HepG2 (cell line): ENCODE measurements at regions not wholly inside any gene's neighbourhood (a gene's known extent, or its start where the extent isn't known, plus 50 kb on each side); places are given as distances from the start of the nearest gene placed in this dataset.

Source experiments
- ATAC-seq: fragments of 200-7000 bp; cut with Tn5 transposase; 3 replicates; pipeline ENCODE4 v1.9.1; 2020; ENCODE audit warnings: mild to moderate bottlenecking, moderate library complexity
- BruUV-seq: library from RNA; stranded (reverse); fragments of 400-500 nt; replicated peaks from 2 replicates; lab custom pipeline; 2021; lab: Mats Ljungman, UMichigan
- CTCF ChIA-PET: fragments of 300-600 bp; formaldehyde crosslinking; extraction: SDS; loops from one replicate; lab custom pipeline; 2021; ENCODE audit warnings: low total read pairs, inconsistent platforms, low intra/inter-chr PET ratio; lab: Yijun Ruan, JAX
- POLR2A ChIA-PET: fragments of 350-600 bp; sonication (Branson Sonifier 250); formaldehyde crosslinking; loops from one replicate; lab custom pipeline; 2020; ENCODE audit warnings: antibody characterized with exemption, inconsistent platforms; lab: Yijun Ruan, JAX
- DNase-seq: peaks from one replicate; pipeline ENCODE4 v3.0.0-alpha.2; 2015; ENCODE audit warnings: low spot score
- FAIRE-seq: peaks from 3 replicates; lab custom pipeline; 2011; peaks lifted over from hg19 to GRCh38; lab: Jason Lieb, UNC
- H2AFZ ChIP-seq: one replicate; pipeline ENCODE4 v1.6.1; 2011; ENCODE audit warnings: low read length, inconsistent platforms
- H3K27ac ChIP-seq: fragments of 300-600 bp; 3 replicates; pipeline ENCODE4 v1.8.0; 2011; ENCODE audit warnings: mixed run types, mild to moderate bottlenecking, mixed read lengths, low read length, inconsistent platforms; ENCODE audit not compliant: insufficient read depth; ENCODE audit errors: extremely low read length
- H3K27me3 ChIP-seq, 2 experiments: fragments of 200-600 bp in 1 of 2; 2 replicates in 1 of 2; 3 replicates in 1 of 2; pipeline versions ENCODE4 v1.6.0 to v1.8.0; 2011; ENCODE audit warnings: low read length in 2 of 2, mild to moderate bottlenecking in 2 of 2, moderate library complexity in 2 of 2, inconsistent platforms in 1 of 2; ENCODE audit not compliant: insufficient read depth in 2 of 2, control insufficient read depth in 1 of 2
- H3K36me3 ChIP-seq, 2 experiments: fragments of 200-600 bp in 1 of 2; replicated peaks in 1 of 2; 2 replicates in 1 of 2; 3 replicates in 1 of 2; pipeline versions ENCODE4 v1.5.1 to v1.8.0; 2011; ENCODE audit warnings: low read length in 2 of 2, inconsistent platforms in 1 of 2; ENCODE audit not compliant: insufficient read depth in 2 of 2, control insufficient read depth in 1 of 2
- H3K4me1 ChIP-seq: 2 replicates; pipeline ENCODE4 v1.5.1; 2012; ENCODE audit warnings: low read length, inconsistent platforms; ENCODE audit not compliant: insufficient read depth
- H3K4me2 ChIP-seq: 2 replicates; pipeline ENCODE4 v1.6.0; 2011; ENCODE audit warnings: low read depth, low read length, inconsistent platforms
- H3K4me3 ChIP-seq, 3 experiments: fragments of 200-600 bp in 1 of 3; sonication (generic), shearing (Covaris generic) in 1 of 3; replicated peaks in 1 of 3; 2 replicates each; pipeline ENCODE4 v1.5.1; 2011 to 2016; ENCODE audit warnings: low read length in 3 of 3, inconsistent platforms in 2 of 3, low read depth in 2 of 3, mild to moderate bottlenecking in 2 of 3, control low read depth in 1 of 3, mixed read lengths in 1 of 3; ENCODE audit not compliant: insufficient read depth in 1 of 3
- H3K79me2 ChIP-seq: one replicate; pipeline ENCODE4 v1.6.1; 2011; ENCODE audit warnings: low read length, inconsistent platforms; ENCODE audit not compliant: insufficient read depth
- H3K9ac ChIP-seq: 2 replicates; pipeline ENCODE4 v1.6.0; 2011; ENCODE audit warnings: mild to moderate bottlenecking, low read depth, low read length, inconsistent platforms; ENCODE audit not compliant: insufficient read depth
- H3K9me3 ChIP-seq: 2 replicates; pipeline ENCODE4 v1.5.1; 2012; ENCODE audit warnings: mild to moderate bottlenecking, low read length
- H4K20me1 ChIP-seq: 2 replicates; pipeline ENCODE4 v1.6.0; 2011; ENCODE audit warnings: inconsistent platforms, mild to moderate bottlenecking, low read length, moderate library complexity; ENCODE audit not compliant: insufficient read depth
- ELF1 ChIP-seq: sonication (generic); formaldehyde crosslinking; IDR thresholded peaks from 2 replicates; pipeline ENCODE4 v1.4.0; 2020; ENCODE audit warnings: missing genetic modification reagents
- IRX3 ChIP-seq: sonication (generic); formaldehyde crosslinking; IDR thresholded peaks from 2 replicates; pipeline ENCODE4 v1.8.1; 2023; ENCODE audit warnings: mild to moderate bottlenecking, low read depth, missing genetic modification reagents, borderline replicate concordance
- MAF1 ChIP-seq: sonication (generic); formaldehyde crosslinking; IDR thresholded peaks from 2 replicates; pipeline ENCODE4 v1.5.0; 2020; ENCODE audit warnings: missing genetic modification reagents, borderline replicate concordance
- MED8 ChIP-seq: sonication (generic); formaldehyde crosslinking; IDR thresholded peaks from 2 replicates; pipeline ENCODE4 v1.8.1; 2023; ENCODE audit warnings: mild to moderate bottlenecking, missing genetic modification reagents; ENCODE audit not compliant: insufficient replicate concordance
- MLXIP ChIP-seq: sonication (generic); formaldehyde crosslinking; IDR thresholded peaks from 2 replicates; pipeline ENCODE4 v1.9.0; 2021; ENCODE audit warnings: missing genetic modification reagents, borderline replicate concordance
- REXO4 ChIP-seq: sonication (generic); formaldehyde crosslinking; IDR thresholded peaks from 2 replicates; pipeline ENCODE4 v1.8.0; 2022; ENCODE audit warnings: missing genetic modification reagents, mild to moderate bottlenecking, borderline replicate concordance
- TBX3 ChIP-seq: fragments of 450-650 bp; IDR thresholded peaks from 2 replicates; pipeline ENCODE4 v1.6.1; 2017; ENCODE audit warnings: antibody characterized with exemption, mild to moderate bottlenecking, inconsistent platforms, borderline replicate concordance
- ZBTB21 ChIP-seq: sonication (generic); formaldehyde crosslinking; IDR thresholded peaks from 2 replicates; pipeline ENCODE4 v1.4.0; 2020; ENCODE audit warnings: missing genetic modification reagents
- ZFAT ChIP-seq: sonication (generic); formaldehyde crosslinking; conservative IDR thresholded peaks from 2 replicates; pipeline ENCODE4 v1.8.1; 2023; ENCODE audit warnings: missing genetic modification reagents, inconsistent platforms
- ZFP37 ChIP-seq: sonication (generic); formaldehyde crosslinking; IDR thresholded peaks from 2 replicates; pipeline ENCODE4 v1.4.0; 2020; ENCODE audit warnings: missing genetic modification reagents, borderline replicate concordance
- ZNF333 ChIP-seq: sonication (generic); formaldehyde crosslinking; IDR thresholded peaks from 2 replicates; pipeline ENCODE4 v1.4.0; 2020; ENCODE audit warnings: mild to moderate bottlenecking, missing genetic modification reagents, borderline replicate concordance
- ZNF780A ChIP-seq: sonication (generic); formaldehyde crosslinking; IDR thresholded peaks from 2 replicates; pipeline ENCODE4 v1.8.0; 2022; ENCODE audit warnings: mild to moderate bottlenecking, missing genetic modification reagents, moderate library complexity
- ZNF788 ChIP-seq: sonication (generic); formaldehyde crosslinking; IDR thresholded peaks from 2 replicates; pipeline ENCODE4 v1.5.0; 2020; ENCODE audit warnings: mild to moderate bottlenecking, missing genetic modification reagents, borderline replicate concordance
- WGBS: methylation state at CpG from one replicate; pipeline ENCODE4 v1.1.6; 2017; ENCODE audit warnings: low lambda C conversion rate; 5-methylcytosine and 5-hydroxymethylcytosine counted together
- in situ Hi-C: cut with HindIII; loops from 2 replicates; pipeline ENCODE4 v1.10.0; 2017; ENCODE audit warnings: low pct_unique_long_range_greater_than_20kb; ENCODE audit not compliant: extremely low pct_ligation_motif_present
- intact Hi-C: fragments of 100-400 bp; cut with micrococcal nuclease; formaldehyde crosslinking; loops from one replicate; pipeline ENCODE4 v1.10.0; 2022; ENCODE audit not compliant: unreplicated experiment
- TF ChIP-seq, protein P1 (sequence below): sonication (generic); formaldehyde crosslinking; IDR thresholded peaks from 2 replicates; pipeline ENCODE4 v1.4.0; 2020; ENCODE audit warnings: missing genetic modification reagents

GRCh38 chr7:39819514-39819913, 130.5 kb upstream of the CDK13 start (continued):
- TF ChIP-seq MLXIP: no peak
- no peak for TF ChIP-seq ZNF788 (CRISPR knock-in tag)
- TF ChIP-seq ZNF780A (CRISPR knock-in tag): no peak
- no peak for TF ChIP-seq IRX3 (CRISPR knock-in tag)
- TF ChIP-seq, protein P1, sequence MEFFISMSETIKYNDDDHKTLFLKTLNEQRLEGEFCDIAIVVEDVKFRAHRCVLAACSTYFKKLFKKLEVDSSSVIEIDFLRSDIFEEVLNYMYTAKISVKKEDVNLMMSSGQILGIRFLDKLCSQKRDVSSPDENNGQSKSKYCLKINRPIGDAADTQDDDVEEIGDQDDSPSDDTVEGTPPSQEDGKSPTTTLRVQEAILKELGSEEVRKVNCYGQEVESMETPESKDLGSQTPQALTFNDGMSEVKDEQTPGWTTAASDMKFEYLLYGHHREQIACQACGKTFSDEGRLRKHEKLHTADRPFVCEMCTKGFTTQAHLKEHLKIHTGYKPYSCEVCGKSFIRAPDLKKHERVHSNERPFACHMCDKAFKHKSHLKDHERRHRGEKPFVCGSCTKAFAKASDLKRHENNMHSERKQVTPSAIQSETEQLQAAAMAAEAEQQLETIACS (CRISPR knock-in tag): no peak
- no peak for TF ChIP-seq MAF1 (CRISPR knock-in tag)

- H4K20me1 ChIP-seq: no peaks in the 10 kb centered on the region
- FAIRE-seq (no peak), DNase-seq (no peak), ATAC-seq (no peak)
- ChIA-PET CTCF (no interaction called here), POLR2A (no interaction called here)
- no peaks in the 10 kb centered on the region for H3K36me3 ChIP-seq
- H3K4me1 ChIP-seq: no peaks in the 10 kb centered on the region
- H3K79me2 ChIP-seq: no peaks in the 10 kb centered on the region
- in situ Hi-C loops (no loop called here), intact Hi-C loops (no loop called here)
- BruUV-seq: no TSS peak
- no peak overlapping the region for H3K27ac ChIP-seq
- 3% methylated on average over 2 of the region's 2 CpGs for WGBS
- H3K4me2 ChIP-seq: no peak overlapping the region
- no peak overlapping the region for H3K9ac ChIP-seq
- peaks cover 0 to 17% of the 10 kb centered on the region in 2 experiments; a peak in 2 of 5 replicates for H3K27me3 ChIP-seq
- no peak overlapping the region for H3K4me3 ChIP-seq
- no peak overlapping the region for H2AFZ ChIP-seq
- no peaks in the 10 kb centered on the region for H3K9me3 ChIP-seq
- no peak for TF ChIP-seq ZNF333 (CRISPR knock-in tag)
- TF ChIP-seq MED8: no peak
- no peak for TF ChIP-seq REXO4 (CRISPR knock-in tag)
- TF ChIP-seq TBX3: no peak
- TF ChIP-seq ELF1 (CRISPR knock-in tag): no peak
- TF ChIP-seq ZFP37 (CRISPR knock-in tag): no peak
- no peak for TF ChIP-seq ZBTB21 (CRISPR knock-in tag)
- TF ChIP-seq ZFAT: no peak
Measured at GRCh38 chr7:39824456-39825200, 125.4 kb upstream of the CDK13 start.
